ENCODE measurements at regions not wholly inside any gene's neighbourhood (a gene's known extent, or its start where the extent isn't known, plus 50 kb on each side); places are given as distances from the start of the nearest gene placed in this dataset.

- DNase-seq (ENCODE audit: low read depth) = no peak
Measured at GRCh38 chr17:68184816-68185436, 62.9 kb upstream of the AMZ2 start.

GRCh38 chr17:68185820-68186219, 62.0 kb upstream of the AMZ2 start:
- no peak for DNase-seq (ENCODE audit: low read depth)

- DNase-seq (ENCODE audit: low read depth) = no peak
Measured at GRCh38 chr17:68190495-68190894, 57.3 kb upstream of the AMZ2 start.

GRCh38 chr17:68195667-68196393, 52.0 kb upstream of the AMZ2 start:
- no peak for DNase-seq (ENCODE audit: low read depth)

GRCh38 chr17:68196394-68197090, 51.3 kb upstream of the AMZ2 start:
- DNase-seq (ENCODE audit: low read depth) = peak; percentile 26

GRCh38 chr17:68197091-68197996, 50.5 kb upstream of the AMZ2 start:
- no peak for DNase-seq (ENCODE audit: low read depth)

GRCh38 chr17:68197997-68198930, 49.6 kb upstream of the AMZ2 start:
- no peak for DNase-seq (ENCODE audit: low read depth)

Data from Daoy (cell line).